Lower lobe of right lung (tissue), 2 donors: ENCODE measurements at regions not wholly inside any gene's neighbourhood (a gene's known extent, or its start where the extent isn't known, plus 50 kb on each side); places are given as distances from the start of the nearest gene placed in this dataset.

Experiments
- ATAC-seq, 2 donors: fragments of 200-7000 bp; cut with Tn5 transposase; one replicate each; pipeline ENCODE4 v1.9.1; 2020 to 2022; ENCODE audit warnings: mild to moderate bottlenecking in 2 of 2, moderate library complexity in 2 of 2
- DNase-seq: peaks from one replicate; pipeline ENCODE4 v3.0.0-alpha.2; 2020
- H3K27ac ChIP-seq: fragments of 200-600 bp; one replicate; pipeline ENCODE4 v1.8.0; 2022
- H3K27me3 ChIP-seq: fragments of 200-600 bp; one replicate; pipeline ENCODE4 v1.8.0; 2022; ENCODE audit warnings: low read depth
- H3K36me3 ChIP-seq: fragments of 200-600 bp; one replicate; pipeline ENCODE4 v1.8.0; 2022; ENCODE audit warnings: mild to moderate bottlenecking
- H3K4me1 ChIP-seq: fragments of 200-600 bp; one replicate; pipeline ENCODE4 v1.8.0; 2022
- H3K4me3 ChIP-seq: fragments of 200-600 bp; one replicate; pipeline ENCODE4 v1.8.0; 2022; ENCODE audit warnings: mild to moderate bottlenecking
- H3K9me3 ChIP-seq: fragments of 200-600 bp; one replicate; pipeline ENCODE4 v1.8.0; 2022
- CTCF ChIP-seq: fragments of 200-600 bp; IDR thresholded peaks from one replicate; pipeline ENCODE4 v1.8.0; 2022; ENCODE audit warnings: antibody characterized with exemption, mild to moderate bottlenecking
- intact Hi-C: fragments of 100-400 bp; cut with DNase I; formaldehyde crosslinking; loops from one replicate; pipeline ENCODE4 v1.11.0; 2022
- donor health status: DM: no; HTN: yes; CAD: no; lungs with severe emphysema.

- H3K4me1 ChIP-seq, result no peaks in the 10 kb centered on the region
- no peaks in the 10 kb centered on the region for H3K9me3 ChIP-seq
- ATAC-seq, result no peak
- no peaks in the 10 kb centered on the region for H3K36me3 ChIP-seq
- TF ChIP-seq CTCF, result no peak
- no peak overlapping the region for H3K4me3 ChIP-seq
- DNase-seq, result no peak
- no peak overlapping the region for H3K27ac ChIP-seq
- H3K27me3 ChIP-seq, result no peaks in the 10 kb centered on the region
- intact Hi-C loops, result no loop called here
Measured at GRCh38 chr4:96354036-96354712, 514.3 kb downstream of the PDHA2 start.

GRCh38 chr4:96355414-96355813 lies 515.5 kb downstream of the PDHA2 start:
- H3K27me3 ChIP-seq, result no peaks in the 10 kb centered on the region
- intact Hi-C loops, result no loop called here

GRCh38 chr4:96356591-96357370 lies 516.9 kb downstream of the PDHA2 start:
- Histone ChIP-seq H3K9me3 (no peaks in the 10 kb centered on the region), H3K4me1 (no peaks in the 10 kb centered on the region), H3K36me3 (no peaks in the 10 kb centered on the region), H3K27ac (no peak overlapping the region), H3K27me3 (no peaks in the 10 kb centered on the region), H3K4me3 (no peak overlapping the region)
- DNase-seq, result no peak
- no peak for ATAC-seq
- no peak for TF ChIP-seq CTCF
- intact Hi-C loops, result no loop called here

More at GRCh38 chr4:96355414-96355813, 515.5 kb downstream of the PDHA2 start:
- no peak for TF ChIP-seq CTCF
- Histone ChIP-seq H3K4me1 (no peaks in the 10 kb centered on the region), H3K4me3 (no peak overlapping the region), H3K27ac (no peak overlapping the region), H3K9me3 (no peaks in the 10 kb centered on the region), H3K36me3 (no peaks in the 10 kb centered on the region)
- no peak for DNase-seq
- ATAC-seq, result no peak

GRCh38 chr4:96366632-96367031 lies 526.7 kb downstream of the PDHA2 start:
- no peaks in the 10 kb centered on the region for H3K9me3 ChIP-seq
- no peak for TF ChIP-seq CTCF
- DNase-seq (no peak), ATAC-seq (no peak)
- no peaks in the 10 kb centered on the region for H3K4me1 ChIP-seq
- no peaks in the 10 kb centered on the region for H3K36me3 ChIP-seq
- H3K27ac ChIP-seq, result no peak overlapping the region
- intact Hi-C loops, result no loop called here
- no peak overlapping the region for H3K4me3 ChIP-seq
- no peaks in the 10 kb centered on the region for H3K27me3 ChIP-seq

GRCh38 chr4:96375367-96375766 lies 535.5 kb downstream of the PDHA2 start:
- ATAC-seq (no peak), DNase-seq (no peak)
- no peak overlapping the region for H3K27ac ChIP-seq
- no peaks in the 10 kb centered on the region for H3K9me3 ChIP-seq
- H3K4me1 ChIP-seq, result no peaks in the 10 kb centered on the region
- no peak overlapping the region for H3K4me3 ChIP-seq
- H3K27me3 ChIP-seq, result no peaks in the 10 kb centered on the region
- TF ChIP-seq CTCF, result no peak
- H3K36me3 ChIP-seq, result no peaks in the 10 kb centered on the region
- intact Hi-C loops, result no loop called here
